SK-N-SH (cell line): ENCODE measurements at regions not wholly inside any gene's neighbourhood (a gene's known extent, or its start where the extent isn't known, plus 50 kb on each side); places are given as distances from the start of the nearest gene placed in this dataset.

Experiments
- CTCF ChIP-seq: fragments of 200-600 bp; sonication (generic); IDR thresholded peaks from 2 replicates; pipeline ENCODE4 v1.6.1; 2017; ENCODE audit warnings: antibody characterized with exemption, mild to moderate bottlenecking, moderate library complexity
- FOSL2 ChIP-seq: IDR thresholded peaks from 2 replicates; pipeline ENCODE4 v1.4.0; 2012; ENCODE audit warnings: low read depth, mild to moderate bottlenecking, moderate library complexity, borderline replicate concordance
- JUND ChIP-seq: IDR thresholded peaks from 2 replicates; pipeline ENCODE4 v1.4.0; 2012
- POLR2AphosphoS5 ChIP-seq: IDR thresholded peaks from 2 replicates; pipeline ENCODE4 v1.6.1; 2012; ENCODE audit warnings: low read depth, low read length
- TF ChIP-seq, protein P1 (sequence below): IDR thresholded peaks from 2 replicates; pipeline ENCODE4 v1.4.0; 2012; ENCODE audit warnings: low read depth, borderline replicate concordance

- TF ChIP-seq JUND = no peak
- no peak for TF ChIP-seq FOSL2
- TF ChIP-seq CTCF = no peak
- no peak for TF ChIP-seq POLR2AphosphoS5
- TF ChIP-seq, protein P1, sequence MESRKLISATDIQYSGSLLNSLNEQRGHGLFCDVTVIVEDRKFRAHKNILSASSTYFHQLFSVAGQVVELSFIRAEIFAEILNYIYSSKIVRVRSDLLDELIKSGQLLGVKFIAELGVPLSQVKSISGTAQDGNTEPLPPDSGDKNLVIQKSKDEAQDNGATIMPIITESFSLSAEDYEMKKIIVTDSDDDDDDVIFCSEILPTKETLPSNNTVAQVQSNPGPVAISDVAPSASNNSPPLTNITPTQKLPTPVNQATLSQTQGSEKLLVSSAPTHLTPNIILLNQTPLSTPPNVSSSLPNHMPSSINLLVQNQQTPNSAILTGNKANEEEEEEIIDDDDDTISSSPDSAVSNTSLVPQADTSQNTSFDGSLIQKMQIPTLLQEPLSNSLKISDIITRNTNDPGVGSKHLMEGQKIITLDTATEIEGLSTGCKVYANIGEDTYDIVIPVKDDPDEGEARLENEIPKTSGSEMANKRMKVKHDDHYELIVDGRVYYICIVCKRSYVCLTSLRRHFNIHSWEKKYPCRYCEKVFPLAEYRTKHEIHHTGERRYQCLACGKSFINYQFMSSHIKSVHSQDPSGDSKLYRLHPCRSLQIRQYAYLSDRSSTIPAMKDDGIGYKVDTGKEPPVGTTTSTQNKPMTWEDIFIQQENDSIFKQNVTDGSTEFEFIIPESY = no peak
Measured at GRCh38 chr2:234874347-234875046, 77.3 kb upstream of the SH3BP4 start.
